ENCODE measurements at regions not wholly inside any gene's neighbourhood (a gene's known extent, or its start where the extent isn't known, plus 50 kb on each side); places are given as distances from the start of the nearest gene placed in this dataset.

- no peaks in the 10 kb centered on the region for H3K9me3 Mint-ChIP-seq
- no peaks in the 10 kb centered on the region for H3K36me3 Mint-ChIP-seq
- H3K27ac Mint-ChIP-seq: peak overlapping the region in 1 of 2 donors; percentile 60
- ATAC-seq (no peak), DNase-seq (ENCODE audit: low spot score in 2 of 2) (no peak)
Observed at GRCh38 chr10:47238331-47239095, 61.5 kb upstream of the GDF10 start.

GRCh38 chr10:47239211-47239610, 60.8 kb upstream of the GDF10 start:
- no peak overlapping the region for H3K27ac Mint-ChIP-seq
- no peaks in the 10 kb centered on the region for H3K36me3 Mint-ChIP-seq
- no peaks in the 10 kb centered on the region for H3K9me3 Mint-ChIP-seq
- DNase-seq (ENCODE audit: low spot score in 2 of 2): no peak
- ATAC-seq: no peak

- DNase-seq (ENCODE audit: low spot score in 2 of 2) (no peak), ATAC-seq (no peak)
- no peak overlapping the region for H3K27ac Mint-ChIP-seq
- no peaks in the 10 kb centered on the region for H3K36me3 Mint-ChIP-seq
- H3K9me3 Mint-ChIP-seq: no peaks in the 10 kb centered on the region
Observed at GRCh38 chr10:47240173-47240572, 59.8 kb upstream of the GDF10 start.

GRCh38 chr10:47241256-47241655, 58.7 kb upstream of the GDF10 start:
- no peak for ATAC-seq

GRCh38 chr10:47241946-47242867, 57.8 kb upstream of the GDF10 start:
- no peak overlapping the region for H3K27ac Mint-ChIP-seq
- H3K9me3 Mint-ChIP-seq: no peaks in the 10 kb centered on the region
- DNase-seq (ENCODE audit: low spot score in 2 of 2) (peak in 1 of 2 donors; percentile 40), ATAC-seq (no peak)
- H3K36me3 Mint-ChIP-seq: no peaks in the 10 kb centered on the region

More at GRCh38 chr10:47241256-47241655, 58.7 kb upstream of the GDF10 start:
- Mint-ChIP-seq H3K36me3 (no peaks in the 10 kb centered on the region), H3K9me3 (no peaks in the 10 kb centered on the region), H3K27ac (no peak overlapping the region)
- DNase-seq (ENCODE audit: low spot score in 2 of 2): no peak

- no peaks in the 10 kb centered on the region for H3K36me3 Mint-ChIP-seq
- DNase-seq (ENCODE audit: low spot score in 2 of 2) (no peak), ATAC-seq (no peak)
- H3K27ac Mint-ChIP-seq: no peak overlapping the region
- no peaks in the 10 kb centered on the region for H3K9me3 Mint-ChIP-seq
Observed at GRCh38 chr10:47243356-47243755, 56.6 kb upstream of the GDF10 start.

- H3K27ac Mint-ChIP-seq: no peak overlapping the region
- H3K36me3 Mint-ChIP-seq: no peaks in the 10 kb centered on the region
- DNase-seq (ENCODE audit: low spot score in 2 of 2) (no peak), ATAC-seq (no peak)
- H3K9me3 Mint-ChIP-seq: no peaks in the 10 kb centered on the region
Observed at GRCh38 chr10:47243791-47244190, 56.2 kb upstream of the GDF10 start.

- ATAC-seq (no peak), DNase-seq (ENCODE audit: low spot score in 2 of 2) (no peak)
- Mint-ChIP-seq H3K9me3 (no peaks in the 10 kb centered on the region), H3K36me3 (no peaks in the 10 kb centered on the region), H3K27ac (no peak overlapping the region)
Observed at GRCh38 chr10:47244560-47245500, 55.2 kb upstream of the GDF10 start.

- H3K27ac Mint-ChIP-seq: no peak overlapping the region
- DNase-seq (ENCODE audit: low spot score in 2 of 2) (no peak), ATAC-seq (no peak)
- no peaks in the 10 kb centered on the region for H3K9me3 Mint-ChIP-seq
- H3K36me3 Mint-ChIP-seq: no peaks in the 10 kb centered on the region
Observed at GRCh38 chr10:47245731-47246350, 54.2 kb upstream of the GDF10 start.

GRCh38 chr10:47246406-47247147, 53.4 kb upstream of the GDF10 start:
- ATAC-seq (no peak), DNase-seq (ENCODE audit: low spot score in 2 of 2) (no peak)
- H3K36me3 Mint-ChIP-seq: no peaks in the 10 kb centered on the region

GRCh38 chr10:47247148-47248059, 52.6 kb upstream of the GDF10 start:
- no peaks in the 10 kb centered on the region for H3K36me3 Mint-ChIP-seq
- peak in 1 of 2 donors; percentile 49 for DNase-seq (ENCODE audit: low spot score in 2 of 2)
- H3K9me3 Mint-ChIP-seq: no peaks in the 10 kb centered on the region
- ATAC-seq: no peak
- H3K27ac Mint-ChIP-seq: no peak overlapping the region

More at GRCh38 chr10:47246406-47247147, 53.4 kb upstream of the GDF10 start:
- Mint-ChIP-seq H3K9me3 (no peaks in the 10 kb centered on the region), H3K27ac (no peak overlapping the region)

- Mint-ChIP-seq H3K27ac (no peak overlapping the region), H3K36me3 (no peaks in the 10 kb centered on the region), H3K9me3 (no peaks in the 10 kb centered on the region)
- ATAC-seq: no peak
- peak in 1 of 2 donors; percentile 33 for DNase-seq (ENCODE audit: low spot score in 2 of 2)
Observed at GRCh38 chr10:47248386-47249090, 51.5 kb upstream of the GDF10 start.

- no peak for DNase-seq (ENCODE audit: low spot score in 2 of 2)
- ATAC-seq: no peak
- H3K36me3 Mint-ChIP-seq: no peaks in the 10 kb centered on the region
- no peak overlapping the region for H3K27ac Mint-ChIP-seq
- H3K9me3 Mint-ChIP-seq: no peaks in the 10 kb centered on the region
Observed at GRCh38 chr10:47249881-47250280, 50.1 kb upstream of the GDF10 start.
